SK-N-SH (cell line): ENCODE measurements at regions not wholly inside any gene's neighbourhood (a gene's known extent, or its start where the extent isn't known, plus 50 kb on each side); places are given as distances from the start of the nearest gene placed in this dataset.
"Not testable (repeated sequence)": the region's sequence is repeated elsewhere in the genome, so short reads cannot be mapped to it uniquely, and the experiment has no call there.

Experiments
- CTCF ChIA-PET: fragments of 300-600, 350-600 bp; formaldehyde crosslinking; extraction: SDS; loops from one replicate; lab custom pipeline; 2021; lab: Yijun Ruan, JAX
- POLR2A ChIA-PET: fragments of 350-600 bp; sonication (Branson Sonifier 250); formaldehyde crosslinking; extraction: SDS; loops from one replicate; lab custom pipeline; 2020; ENCODE audit warnings: antibody characterized with exemption, inconsistent platforms; lab: Yijun Ruan, JAX
- DNase-seq: peaks from one replicate; pipeline ENCODE4 v3.0.0; 2012
- H2AFZ ChIP-seq: fragments of 200-600 bp; sonication (generic); 2 replicates; pipeline ENCODE4 v1.8.1; 2016; ENCODE audit warnings: antibody characterized with exemption, mild to moderate bottlenecking, low read depth
- H3F3A ChIP-seq: fragments of 200-600 bp; sonication (generic); replicated peaks from 2 replicates; pipeline ENCODE3; 2016; ENCODE audit warnings: antibody characterized with exemption, mild to moderate bottlenecking; ENCODE audit not compliant: insufficient read depth
- H3K27ac ChIP-seq, 2 experiments: fragments of 200-500 bp in 1 of 2; fragments of 200-600 bp in 1 of 2; sonication (Bioruptor generic) in 1 of 2; sonication (generic), shearing (Covaris generic) in 1 of 2; 2 replicates each; pipeline versions ENCODE4 v1.5.1 to v1.6.1; 2014 to 2016; ENCODE audit warnings: low read depth in 2 of 2, inconsistent platforms in 1 of 2, low read length in 1 of 2, mild to moderate bottlenecking in 1 of 2, mixed read lengths in 1 of 2
- H3K27me3 ChIP-seq: fragments of 200-600 bp; sonication (generic), shearing (Covaris generic); 2 replicates; pipeline ENCODE4 v1.6.1; 2016; ENCODE audit warnings: mixed run types; ENCODE audit not compliant: insufficient read depth
- H3K36me3 ChIP-seq, 2 experiments: fragments of 200-500 bp in 1 of 2; fragments of 200-600 bp in 1 of 2; sonication (Bioruptor generic) in 1 of 2; sonication (generic) in 1 of 2; replicated peaks in 1 of 2; 2 replicates each; pipeline versions ENCODE3 to v1.5.1; 2014 to 2016; ENCODE audit warnings: low read length in 1 of 2, mild to moderate bottlenecking in 1 of 2; ENCODE audit not compliant: insufficient read depth in 2 of 2, control insufficient read depth in 1 of 2
- H3K4me1 ChIP-seq, 2 experiments: fragments of 200-500 bp in 1 of 2; fragments of 200-600 bp in 1 of 2; sonication (Bioruptor generic) in 1 of 2; sonication (generic), shearing (Covaris generic) in 1 of 2; 2 replicates each; pipeline versions ENCODE4 v1.5.1 to v1.6.1; 2014 to 2016; ENCODE audit warnings: low read depth in 1 of 2, low read length in 1 of 2, mixed run types in 1 of 2; ENCODE audit not compliant: insufficient read depth in 2 of 2, control insufficient read depth in 1 of 2
- H3K4me2 ChIP-seq: fragments of 200-600 bp; sonication (generic), shearing (Covaris generic); 2 replicates; pipeline ENCODE4 v1.6.1; 2017; ENCODE audit warnings: mixed run types
- H3K4me3 ChIP-seq, 2 experiments: fragments of 200-500 bp in 1 of 2; fragments of 200-600 bp in 1 of 2; sonication (Bioruptor generic) in 1 of 2; sonication (generic), shearing (Covaris generic) in 1 of 2; 2 replicates each; pipeline versions ENCODE4 v1.5.1 to v1.8.1; 2014 to 2016; ENCODE audit warnings: low read depth in 2 of 2, inconsistent platforms in 1 of 2, low read length in 1 of 2, mild to moderate bottlenecking in 1 of 2, mixed read lengths in 1 of 2, moderate library complexity in 1 of 2
- H3K79me2 ChIP-seq: fragments of 200-600 bp; sonication (generic); 2 replicates; pipeline ENCODE4 v1.8.1; 2017; ENCODE audit warnings: mild to moderate bottlenecking; ENCODE audit not compliant: insufficient read depth
- H3K9ac ChIP-seq: fragments of 200-600 bp; sonication (generic); 2 replicates; pipeline ENCODE4 v1.6.1; 2017; ENCODE audit warnings: mixed run types
- H3K9me2 ChIP-seq: fragments of 200-600 bp; sonication (generic); 2 replicates; pipeline ENCODE4 v1.6.1; 2017; ENCODE audit warnings: mixed run types
- H3K9me3 ChIP-seq: fragments of 200-600 bp; sonication (generic); 2 replicates; pipeline ENCODE4 v1.6.1; 2017; ENCODE audit warnings: mixed run types, mild to moderate bottlenecking, moderate library complexity
- H4K20me1 ChIP-seq: fragments of 200-600 bp; sonication (generic); 2 replicates; pipeline ENCODE4 v1.6.1; 2017; ENCODE audit warnings: mild to moderate bottlenecking, mixed run types; ENCODE audit not compliant: insufficient read depth
- EP300 ChIP-seq, 2 experiments: IDR thresholded peaks; 2 replicates each; pipeline versions ENCODE4 v1.4.0 to v1.6.1; 2012; ENCODE audit warnings: borderline replicate concordance in 1 of 2, low read depth in 1 of 2, low read length in 1 of 2
- EZH2phosphoT487 ChIP-seq: fragments of 200-600 bp; sonication (generic); IDR thresholded peaks from 2 replicates; pipeline ENCODE4 v1.6.1; 2017; ENCODE audit warnings: low read depth, mixed run types, mild to moderate bottlenecking, antibody characterized with exemption, moderate library complexity, borderline replicate concordance
- FOXJ3 ChIP-seq: sonication (generic); formaldehyde crosslinking; IDR thresholded peaks from 2 replicates; pipeline ENCODE4 v1.5.1; 2020; ENCODE audit warnings: mild to moderate bottlenecking, missing genetic modification reagents
- GABPA ChIP-seq: IDR thresholded peaks from 2 replicates; pipeline ENCODE4 v1.4.0; 2012; ENCODE audit warnings: low read depth, mild to moderate bottlenecking
- MXI1 ChIP-seq: IDR thresholded peaks from 2 replicates; pipeline ENCODE4 v1.6.1; 2012; ENCODE audit warnings: mild to moderate bottlenecking, low read depth, low read length, improper control_type of control experiment
- SMC3 ChIP-seq: IDR thresholded peaks from 2 replicates; pipeline ENCODE4 v1.6.1; 2012; ENCODE audit warnings: low read depth, low read length, improper control_type of control experiment
- TCF12 ChIP-seq: IDR thresholded peaks from 2 replicates; pipeline ENCODE4 v1.4.0; 2012
- YY1 ChIP-seq: IDR thresholded peaks from 2 replicates; pipeline ENCODE4 v1.4.0; 2012; ENCODE audit warnings: low read depth, mild to moderate bottlenecking
- WGBS: methylation state at CpG from one replicate; pipeline ENCODE4 v1.1.6; 2017; ENCODE audit warnings: low lambda C conversion rate; 5-methylcytosine and 5-hydroxymethylcytosine counted together
- TF ChIP-seq, protein P1 (sequence below): IDR thresholded peaks from 2 replicates; pipeline ENCODE4; 2012
- TF ChIP-seq, protein P2 (sequence below): IDR thresholded peaks from 2 replicates; pipeline ENCODE4 v1.4.0; 2012; ENCODE audit warnings: low read depth
- TF ChIP-seq, protein P3 (sequence below): fragments of 150-350 bp; IDR thresholded peaks from 2 replicates; pipeline ENCODE4 v1.6.1; 2017; ENCODE audit warnings: antibody characterized with exemption, low read length, low read depth, borderline replicate concordance

DNA sequence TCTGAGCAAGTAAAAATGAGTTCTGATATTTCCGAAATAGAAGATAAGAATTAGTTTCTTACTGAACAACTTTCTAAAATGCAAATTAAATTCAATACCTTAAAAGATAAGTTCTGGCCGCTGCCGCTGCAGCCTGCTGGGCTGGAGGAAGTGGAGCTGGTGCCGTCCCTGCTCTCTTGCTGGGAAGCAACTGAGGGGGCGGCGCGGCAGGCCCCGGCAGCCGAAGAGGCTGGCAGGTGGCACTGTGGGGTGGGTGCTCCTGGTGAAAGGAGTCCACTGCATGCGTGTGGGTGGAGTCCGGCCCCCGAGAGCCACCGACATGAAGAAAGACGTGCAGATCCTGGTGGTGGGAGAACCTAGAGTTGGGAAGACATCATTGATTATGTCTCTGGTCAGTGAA is 89.5 kb upstream of the ZNF519 start:
- H3K79me2 ChIP-seq, result no peaks in the 10 kb centered on the region
- ChIA-PET CTCF (no interaction called here), POLR2A (no interaction called here)
- no peaks in the 10 kb centered on the region for H3K4me1 ChIP-seq
- 31% methylated on average over 14 of the region's 14 CpGs for WGBS
- no peaks in the 10 kb centered on the region for H3K9me3 ChIP-seq
- H3K27me3 ChIP-seq, result no peaks in the 10 kb centered on the region
- TF ChIP-seq GABPA (no peak), YY1 (no peak), EP300 (IDR thresholded peaks at IDR 0.05; ENCODE audit: borderline replicate concordance in 1 of 2, low read depth in 1 of 2, low read length in 1 of 2) (no peak), TCF12 (no peak), EZH2phosphoT487 (no peak), FOXJ3 (CRISPR knock-in tag) (no peak), SMC3 (no peak), MXI1 (no peak)
- TF ChIP-seq, protein P1, sequence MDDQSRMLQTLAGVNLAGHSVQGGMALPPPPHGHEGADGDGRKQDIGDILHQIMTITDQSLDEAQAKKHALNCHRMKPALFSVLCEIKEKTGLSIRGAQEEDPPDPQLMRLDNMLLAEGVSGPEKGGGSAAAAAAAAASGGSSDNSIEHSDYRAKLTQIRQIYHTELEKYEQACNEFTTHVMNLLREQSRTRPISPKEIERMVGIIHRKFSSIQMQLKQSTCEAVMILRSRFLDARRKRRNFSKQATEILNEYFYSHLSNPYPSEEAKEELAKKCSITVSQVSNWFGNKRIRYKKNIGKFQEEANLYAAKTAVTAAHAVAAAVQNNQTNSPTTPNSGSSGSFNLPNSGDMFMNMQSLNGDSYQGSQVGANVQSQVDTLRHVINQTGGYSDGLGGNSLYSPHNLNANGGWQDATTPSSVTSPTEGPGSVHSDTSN, result no peak
- TF ChIP-seq, protein P2, sequence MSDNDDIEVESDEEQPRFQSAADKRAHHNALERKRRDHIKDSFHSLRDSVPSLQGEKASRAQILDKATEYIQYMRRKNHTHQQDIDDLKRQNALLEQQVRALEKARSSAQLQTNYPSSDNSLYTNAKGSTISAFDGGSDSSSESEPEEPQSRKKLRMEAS, result no peak
- TF ChIP-seq, protein P3, sequence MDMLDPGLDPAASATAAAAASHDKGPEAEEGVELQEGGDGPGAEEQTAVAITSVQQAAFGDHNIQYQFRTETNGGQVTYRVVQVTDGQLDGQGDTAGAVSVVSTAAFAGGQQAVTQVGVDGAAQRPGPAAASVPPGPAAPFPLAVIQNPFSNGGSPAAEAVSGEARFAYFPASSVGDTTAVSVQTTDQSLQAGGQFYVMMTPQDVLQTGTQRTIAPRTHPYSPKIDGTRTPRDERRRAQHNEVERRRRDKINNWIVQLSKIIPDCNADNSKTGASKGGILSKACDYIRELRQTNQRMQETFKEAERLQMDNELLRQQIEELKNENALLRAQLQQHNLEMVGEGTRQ, result no peak
- H4K20me1 ChIP-seq, result no peaks in the 10 kb centered on the region
- H3K9me2 ChIP-seq, result no peaks in the 10 kb centered on the region
- H3K4me3 ChIP-seq, result no peak overlapping the region
- H3K9ac ChIP-seq, result no peak overlapping the region
- no peaks in the 10 kb centered on the region for H3K36me3 ChIP-seq
- H3F3A ChIP-seq, result no peaks in the 10 kb centered on the region
- H3K27ac ChIP-seq, result no peak overlapping the region
- H2AFZ ChIP-seq, result no peak overlapping the region
- peak; percentile 4 for DNase-seq
- no peak overlapping the region for H3K4me2 ChIP-seq

- H3K27ac ChIP-seq, H3K27me3 ChIP-seq, POLR2A ChIA-PET, CTCF ChIA-PET, H4K20me1 ChIP-seq, H3K9me3 ChIP-seq, H3K36me3 ChIP-seq, H3K4me2 ChIP-seq, H3K79me2 ChIP-seq, H3K9me2 ChIP-seq, DNase-seq, H3K9ac ChIP-seq, H3K4me1 ChIP-seq, H3K4me3 ChIP-seq, H2AFZ ChIP-seq, H3F3A ChIP-seq: not testable (repeated sequence)
These were observed 83.7 kb upstream of the ZNF519 start for GRCh38 chr18:14215952-14216351.

- H3K9ac ChIP-seq, POLR2A ChIA-PET, H4K20me1 ChIP-seq, DNase-seq, H3K9me2 ChIP-seq, H3K9me3 ChIP-seq, H3K4me1 ChIP-seq, H3K27ac ChIP-seq, H3F3A ChIP-seq, H3K79me2 ChIP-seq, CTCF ChIA-PET, H3K36me3 ChIP-seq, H3K27me3 ChIP-seq, H2AFZ ChIP-seq, H3K4me2 ChIP-seq, H3K4me3 ChIP-seq: not testable (repeated sequence)
- WGBS, result 12% methylated on average over 2 of the region's 2 CpGs
These were observed 71.2 kb upstream of the ZNF519 start for GRCh38 chr18:14203424-14203823.

DNA sequence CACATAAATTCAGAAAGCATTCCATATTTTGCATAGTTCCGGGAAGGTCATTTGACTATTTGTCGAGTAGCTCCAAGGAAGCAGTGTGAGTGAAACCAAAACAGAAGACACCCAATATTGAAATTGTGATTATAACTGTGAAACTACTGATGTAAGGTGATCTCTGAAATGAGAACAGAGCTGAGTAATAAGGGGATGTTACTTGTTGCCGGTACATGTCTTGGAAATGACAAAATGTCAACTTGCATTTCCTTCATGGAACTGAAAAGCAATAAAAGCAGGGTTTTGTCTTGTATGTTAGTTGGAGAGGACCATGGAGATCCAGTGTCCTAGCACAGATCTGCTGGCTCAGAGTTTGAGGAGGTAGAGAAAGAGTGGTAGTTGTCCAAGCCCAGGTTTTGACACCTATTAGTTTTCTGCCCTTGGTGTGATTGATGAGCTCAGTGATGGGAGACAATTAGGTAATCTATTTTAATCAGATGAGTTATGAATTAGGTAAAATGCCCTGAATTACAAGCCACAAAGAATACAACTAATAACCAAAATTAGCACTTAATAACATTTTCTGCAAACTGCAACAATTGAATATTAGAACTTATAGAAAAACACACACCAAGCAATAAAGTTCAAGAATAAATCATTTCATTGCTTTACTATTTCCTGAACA is 58.7 kb upstream of the ZNF519 start:
- H3K9me2 ChIP-seq, result not testable (repeated sequence)

More for the DNA sequence above, 58.7 kb upstream of the ZNF519 start:
- H3K4me1 ChIP-seq, DNase-seq, H3K36me3 ChIP-seq, H3K27ac ChIP-seq, H3K79me2 ChIP-seq, H3K9me3 ChIP-seq, H4K20me1 ChIP-seq, H3K4me2 ChIP-seq, H3F3A ChIP-seq, H3K27me3 ChIP-seq, H3K9ac ChIP-seq, POLR2A ChIA-PET, H3K4me3 ChIP-seq, H2AFZ ChIP-seq: not testable (repeated sequence)
- CTCF ChIA-PET, result interaction anchor here (0.7 kb wide), 1 partner anchor 12 kb away, joined by 3 read pairs; no protein-coding TSS in a partner anchor
- 21% methylated on average over 3 of the region's 3 CpGs for WGBS
